GM13976 (cell line): ENCODE measurements at regions not wholly inside any gene's neighbourhood (a gene's known extent, or its start where the extent isn't known, plus 50 kb on each side); places are given as distances from the start of the nearest gene placed in this dataset.

Experiments
- DNase-seq: peaks from one replicate; pipeline ENCODE4 v3.0.0; 2012; ENCODE audit warnings: low spot score
- CTCF ChIP-seq: IDR thresholded peaks from 2 replicates; pipeline ENCODE4 v1.5.1; 2012; ENCODE audit warnings: borderline replicate concordance, mild to moderate bottlenecking; ENCODE audit not compliant: insufficient read depth; ENCODE audit errors: extremely low read depth, missing control alignments, control extremely low read depth
- in situ Hi-C: fragments of 300-500 bp; cut with MboI; formaldehyde crosslinking; loops from one replicate; pipeline ENCODE4 v1.12.0; 2022; ENCODE audit warnings: low sequenced_read_pairs, mixed read lengths, inconsistent platforms; ENCODE audit not compliant: unreplicated experiment

- TF ChIP-seq CTCF, result no peak
- in situ Hi-C loops, result no loop called here
- DNase-seq, result no peak
Observed at GRCh38 chr6:104162036-104162669, 697.6 kb downstream of the HACE1 start.

- in situ Hi-C loops, result no loop called here
- DNase-seq, result peak; percentile 2
- no peak for TF ChIP-seq CTCF
Observed at GRCh38 chr6:104159045-104159618, 700.6 kb downstream of the HACE1 start.

- no peak for DNase-seq
- TF ChIP-seq CTCF, result no peak
- in situ Hi-C loops, result no loop called here
Observed at GRCh38 chr6:104143757-104144156, 716.0 kb downstream of the HACE1 start.

GRCh38 chr6:104134876-104135275 lies 724.8 kb downstream of the HACE1 start:
- TF ChIP-seq CTCF, result no peak
- in situ Hi-C loops, result no loop called here

GRCh38 chr6:104130343-104130742 lies 729.4 kb downstream of the HACE1 start:
- in situ Hi-C loops, result no loop called here
- no peak for TF ChIP-seq CTCF
- no peak for DNase-seq

More at GRCh38 chr6:104134876-104135275, 724.8 kb downstream of the HACE1 start:
- no peak for DNase-seq

- TF ChIP-seq CTCF, result no peak
- in situ Hi-C loops, result no loop called here
- DNase-seq, result no peak
Observed at GRCh38 chr6:104126315-104127005, 733.3 kb downstream of the HACE1 start.

- TF ChIP-seq CTCF, result no peak
- in situ Hi-C loops, result no loop called here
- no peak for DNase-seq
Observed at GRCh38 chr6:104123227-104123626, 736.5 kb downstream of the HACE1 start.
